HepG2 (cell line): ENCODE measurements at regions not wholly inside any gene's neighbourhood (a gene's known extent, or its start where the extent isn't known, plus 50 kb on each side); places are given as distances from the start of the nearest gene placed in this dataset.

Source experiments
- ATAC-seq: fragments of 200-7000 bp; cut with Tn5 transposase; 3 replicates; pipeline ENCODE4 v1.9.1; 2020; ENCODE audit warnings: mild to moderate bottlenecking, moderate library complexity
- BruUV-seq: library from RNA; stranded (reverse); fragments of 400-500 nt; replicated peaks from 2 replicates; lab custom pipeline; 2021; lab: Mats Ljungman, UMichigan
- CTCF ChIA-PET: fragments of 300-600 bp; formaldehyde crosslinking; extraction: SDS; loops from one replicate; lab custom pipeline; 2021; ENCODE audit warnings: low total read pairs, inconsistent platforms, low intra/inter-chr PET ratio; lab: Yijun Ruan, JAX
- POLR2A ChIA-PET: fragments of 350-600 bp; sonication (Branson Sonifier 250); formaldehyde crosslinking; loops from one replicate; lab custom pipeline; 2020; ENCODE audit warnings: antibody characterized with exemption, inconsistent platforms; lab: Yijun Ruan, JAX
- DNase-seq: peaks from one replicate; pipeline ENCODE4 v3.0.0-alpha.2; 2015; ENCODE audit warnings: low spot score
- FAIRE-seq: peaks from 3 replicates; lab custom pipeline; 2011; peaks lifted over from hg19 to GRCh38; lab: Jason Lieb, UNC
- H2AFZ ChIP-seq: one replicate; pipeline ENCODE4 v1.6.1; 2011; ENCODE audit warnings: low read length, inconsistent platforms
- H3K27ac ChIP-seq: fragments of 300-600 bp; 3 replicates; pipeline ENCODE4 v1.8.0; 2011; ENCODE audit warnings: mixed run types, mild to moderate bottlenecking, mixed read lengths, low read length, inconsistent platforms; ENCODE audit not compliant: insufficient read depth; ENCODE audit errors: extremely low read length
- H3K27me3 ChIP-seq, 2 experiments: fragments of 200-600 bp in 1 of 2; 2 replicates in 1 of 2; 3 replicates in 1 of 2; pipeline versions ENCODE4 v1.6.0 to v1.8.0; 2011; ENCODE audit warnings: low read length in 2 of 2, mild to moderate bottlenecking in 2 of 2, moderate library complexity in 2 of 2, inconsistent platforms in 1 of 2; ENCODE audit not compliant: insufficient read depth in 2 of 2, control insufficient read depth in 1 of 2
- H3K36me3 ChIP-seq, 2 experiments: fragments of 200-600 bp in 1 of 2; replicated peaks in 1 of 2; 2 replicates in 1 of 2; 3 replicates in 1 of 2; pipeline versions ENCODE4 v1.5.1 to v1.8.0; 2011; ENCODE audit warnings: low read length in 2 of 2, inconsistent platforms in 1 of 2; ENCODE audit not compliant: insufficient read depth in 2 of 2, control insufficient read depth in 1 of 2
- H3K4me1 ChIP-seq: 2 replicates; pipeline ENCODE4 v1.5.1; 2012; ENCODE audit warnings: low read length, inconsistent platforms; ENCODE audit not compliant: insufficient read depth
- H3K4me2 ChIP-seq: 2 replicates; pipeline ENCODE4 v1.6.0; 2011; ENCODE audit warnings: low read depth, low read length, inconsistent platforms
- H3K4me3 ChIP-seq, 3 experiments: fragments of 200-600 bp in 1 of 3; sonication (generic), shearing (Covaris generic) in 1 of 3; replicated peaks in 1 of 3; 2 replicates each; pipeline ENCODE4 v1.5.1; 2011 to 2016; ENCODE audit warnings: low read length in 3 of 3, inconsistent platforms in 2 of 3, low read depth in 2 of 3, mild to moderate bottlenecking in 2 of 3, control low read depth in 1 of 3, mixed read lengths in 1 of 3; ENCODE audit not compliant: insufficient read depth in 1 of 3
- H3K79me2 ChIP-seq: one replicate; pipeline ENCODE4 v1.6.1; 2011; ENCODE audit warnings: low read length, inconsistent platforms; ENCODE audit not compliant: insufficient read depth
- H3K9ac ChIP-seq: 2 replicates; pipeline ENCODE4 v1.6.0; 2011; ENCODE audit warnings: mild to moderate bottlenecking, low read depth, low read length, inconsistent platforms; ENCODE audit not compliant: insufficient read depth
- H3K9me3 ChIP-seq: 2 replicates; pipeline ENCODE4 v1.5.1; 2012; ENCODE audit warnings: mild to moderate bottlenecking, low read length
- H4K20me1 ChIP-seq: 2 replicates; pipeline ENCODE4 v1.6.0; 2011; ENCODE audit warnings: inconsistent platforms, mild to moderate bottlenecking, low read length, moderate library complexity; ENCODE audit not compliant: insufficient read depth
- CC2D1A ChIP-seq: sonication (generic); formaldehyde crosslinking; IDR thresholded peaks from 2 replicates; pipeline ENCODE4 v1.8.1; 2023; ENCODE audit warnings: mild to moderate bottlenecking, missing genetic modification reagents
- DNMT1 ChIP-seq: sonication (generic); formaldehyde crosslinking; IDR thresholded peaks from 2 replicates; pipeline ENCODE4 v1.5.1; 2020; ENCODE audit warnings: mild to moderate bottlenecking, missing genetic modification reagents
- KAT7 ChIP-seq: IDR thresholded peaks from 2 replicates; pipeline ENCODE4 v1.6.1; 2018; ENCODE audit warnings: borderline replicate concordance, missing compliant biosample characterization
- RCOR2 ChIP-seq: IDR thresholded peaks from 2 replicates; pipeline ENCODE4 v1.6.1; 2016; ENCODE audit warnings: missing biosample characterization, missing genetic modification reagents
- SP5 ChIP-seq: IDR thresholded peaks from 2 replicates; pipeline ENCODE4 v1.6.1; 2016; ENCODE audit warnings: low read depth, borderline replicate concordance
- XRCC5 ChIP-seq: fragments of 200-400 bp; formaldehyde crosslinking; optimal IDR thresholded peaks from 2 replicates; pipeline ENCODE3; 2017; ENCODE audit warnings: mild to moderate bottlenecking, low read length
- ZNF296 ChIP-seq: sonication (generic); formaldehyde crosslinking; conservative IDR thresholded peaks from 2 replicates; pipeline ENCODE4 v1.5.0; 2020; ENCODE audit warnings: mild to moderate bottlenecking, missing genetic modification reagents
- ZNF569 ChIP-seq: sonication (generic); formaldehyde crosslinking; IDR thresholded peaks from 2 replicates; pipeline ENCODE4 v1.5.0; 2020; ENCODE audit warnings: mild to moderate bottlenecking, missing genetic modification reagents, moderate library complexity, borderline replicate concordance
- ZUFSP ChIP-seq: sonication (generic); formaldehyde crosslinking; IDR thresholded peaks from 2 replicates; pipeline ENCODE4 v1.9.0; 2021; ENCODE audit warnings: missing genetic modification reagents, mild to moderate bottlenecking, borderline replicate concordance
- WGBS: methylation state at CpG from one replicate; pipeline ENCODE4 v1.1.6; 2017; ENCODE audit warnings: low lambda C conversion rate; 5-methylcytosine and 5-hydroxymethylcytosine counted together
- in situ Hi-C: cut with HindIII; loops from 2 replicates; pipeline ENCODE4 v1.10.0; 2017; ENCODE audit warnings: low pct_unique_long_range_greater_than_20kb; ENCODE audit not compliant: extremely low pct_ligation_motif_present
- intact Hi-C: fragments of 100-400 bp; cut with micrococcal nuclease; formaldehyde crosslinking; loops from one replicate; pipeline ENCODE4 v1.10.0; 2022; ENCODE audit not compliant: unreplicated experiment
- TF ChIP-seq, protein P1 (sequence below): sonication (generic); formaldehyde crosslinking; IDR thresholded peaks from 2 replicates; pipeline ENCODE4 v1.5.1; 2020; ENCODE audit warnings: mild to moderate bottlenecking, missing genetic modification reagents, borderline replicate concordance
- TF ChIP-seq, protein P2 (sequence below): sonication (generic); formaldehyde crosslinking; IDR thresholded peaks from 2 replicates; pipeline ENCODE4 v1.5.1; 2020; ENCODE audit warnings: missing genetic modification reagents, mild to moderate bottlenecking, borderline replicate concordance
- TF ChIP-seq, protein P3 (sequence below): sonication (generic); formaldehyde crosslinking; IDR thresholded peaks from 2 replicates; pipeline ENCODE4 v1.9.0; 2021; ENCODE audit warnings: missing genetic modification reagents, borderline replicate concordance

DNA sequence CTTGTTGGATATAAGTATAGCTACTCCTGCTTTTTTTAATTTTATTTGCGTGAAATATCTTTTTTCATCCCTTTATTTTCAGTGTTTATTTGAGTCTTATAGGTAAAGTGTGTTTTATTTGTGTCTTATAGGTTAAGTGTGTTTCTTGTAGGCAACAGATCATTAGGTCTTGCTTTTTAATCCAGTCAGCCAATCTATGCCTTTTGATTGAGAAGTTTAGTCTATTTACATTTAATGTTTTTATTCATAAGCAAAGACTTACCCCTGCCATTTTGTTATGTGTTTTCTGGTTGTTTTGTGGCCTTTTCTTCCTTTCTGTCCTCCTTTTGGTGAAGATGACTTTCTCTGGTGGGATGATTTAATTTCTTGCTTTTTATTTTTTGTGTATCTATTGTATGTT is 232.0 kb downstream of the RAP2B start:
- ATAC-seq (no peak), DNase-seq (no peak), FAIRE-seq (no peak)
- TF ChIP-seq ZUFSP (CRISPR knock-in tag) = no peak
- TF ChIP-seq, protein P1, sequence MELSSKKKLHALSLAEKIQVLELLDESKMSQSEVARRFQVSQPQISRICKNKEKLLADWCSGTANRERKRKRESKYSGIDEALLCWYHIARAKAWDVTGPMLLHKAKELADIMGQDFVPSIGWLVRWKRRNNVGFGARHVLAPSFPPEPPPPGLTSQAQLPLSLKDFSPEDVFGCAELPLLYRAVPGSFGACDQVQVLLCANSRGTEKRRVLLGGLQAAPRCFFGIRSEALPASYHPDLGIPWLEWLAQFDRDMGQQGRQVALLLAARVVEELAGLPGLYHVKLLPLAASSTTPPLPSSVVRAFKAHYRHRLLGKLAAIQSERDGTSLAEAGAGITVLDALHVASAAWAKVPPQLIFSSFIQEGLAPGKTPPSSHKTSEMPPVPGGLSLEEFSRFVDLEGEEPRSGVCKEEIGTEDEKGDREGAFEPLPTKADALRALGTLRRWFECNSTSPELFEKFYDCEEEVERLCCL (CRISPR knock-in tag) = no peak
- TF ChIP-seq, protein P2, sequence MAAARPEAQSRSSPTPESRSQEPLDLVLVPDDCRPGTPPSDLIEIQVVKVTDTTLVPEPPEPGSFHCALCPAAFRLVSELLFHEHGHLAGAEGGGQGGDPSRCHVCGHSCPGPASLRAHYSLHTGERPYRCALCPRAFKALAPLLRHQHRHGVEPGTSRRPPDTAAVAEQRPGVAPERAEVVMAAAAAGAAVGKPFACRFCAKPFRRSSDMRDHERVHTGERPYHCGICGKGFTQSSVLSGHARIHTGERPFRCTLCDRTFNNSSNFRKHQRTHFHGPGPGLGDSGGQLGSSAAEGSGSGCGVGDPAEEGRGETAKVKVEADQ (CRISPR knock-in tag) = no peak
- no peak for TF ChIP-seq ZNF296 (CRISPR knock-in tag)
- no peak for TF ChIP-seq SP5 (CRISPR knock-in tag)
- TF ChIP-seq KAT7 (CRISPR knock-in tag) = no peak
- no peak for TF ChIP-seq XRCC5
- TF ChIP-seq CC2D1A = no peak
- TF ChIP-seq, protein P3, sequence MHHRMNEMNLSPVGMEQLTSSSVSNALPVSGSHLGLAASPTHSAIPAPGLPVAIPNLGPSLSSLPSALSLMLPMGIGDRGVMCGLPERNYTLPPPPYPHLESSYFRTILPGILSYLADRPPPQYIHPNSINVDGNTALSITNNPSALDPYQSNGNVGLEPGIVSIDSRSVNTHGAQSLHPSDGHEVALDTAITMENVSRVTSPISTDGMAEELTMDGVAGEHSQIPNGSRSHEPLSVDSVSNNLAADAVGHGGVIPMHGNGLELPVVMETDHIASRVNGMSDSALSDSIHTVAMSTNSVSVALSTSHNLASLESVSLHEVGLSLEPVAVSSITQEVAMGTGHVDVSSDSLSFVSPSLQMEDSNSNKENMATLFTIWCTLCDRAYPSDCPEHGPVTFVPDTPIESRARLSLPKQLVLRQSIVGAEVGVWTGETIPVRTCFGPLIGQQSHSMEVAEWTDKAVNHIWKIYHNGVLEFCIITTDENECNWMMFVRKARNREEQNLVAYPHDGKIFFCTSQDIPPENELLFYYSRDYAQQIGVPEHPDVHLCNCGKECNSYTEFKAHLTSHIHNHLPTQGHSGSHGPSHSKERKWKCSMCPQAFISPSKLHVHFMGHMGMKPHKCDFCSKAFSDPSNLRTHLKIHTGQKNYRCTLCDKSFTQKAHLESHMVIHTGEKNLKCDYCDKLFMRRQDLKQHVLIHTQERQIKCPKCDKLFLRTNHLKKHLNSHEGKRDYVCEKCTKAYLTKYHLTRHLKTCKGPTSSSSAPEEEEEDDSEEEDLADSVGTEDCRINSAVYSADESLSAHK (CRISPR knock-in tag) = no peak
- no peak for TF ChIP-seq ZNF569 (CRISPR knock-in tag)
- TF ChIP-seq DNMT1 = no peak
- TF ChIP-seq RCOR2 (CRISPR knock-in tag) = no peak
- peaks cover 8% of the 10 kb centered on the region; the same call in 1 of the 2 replicates for H3K9me3 ChIP-seq
- intact Hi-C loops = no loop called here
- H3K36me3 ChIP-seq = no peaks in the 10 kb centered on the region
- no peak overlapping the region for H3K9ac ChIP-seq
- no peaks in the 10 kb centered on the region for H3K27me3 ChIP-seq
- no peak overlapping the region for H3K27ac ChIP-seq
- in situ Hi-C loops = no loop called here
- H3K79me2 ChIP-seq = no peaks in the 10 kb centered on the region
- ChIA-PET POLR2A (no interaction called here), CTCF (no interaction called here)
- WGBS = 0% methylated on average over 1 of the region's 1 CpG
- no peak overlapping the region for H3K4me2 ChIP-seq
- H3K4me1 ChIP-seq = no peaks in the 10 kb centered on the region
- no peaks in the 10 kb centered on the region for H4K20me1 ChIP-seq
- no peak overlapping the region for H2AFZ ChIP-seq
- no TSS peak for BruUV-seq
- no peak overlapping the region for H3K4me3 ChIP-seq
